GM11168 (cell line): ENCODE measurements at regions not wholly inside any gene's neighbourhood (a gene's known extent, or its start where the extent isn't known, plus 50 kb on each side); places are given as distances from the start of the nearest gene placed in this dataset.
"Not testable (repeated sequence)": the region's sequence is repeated elsewhere in the genome, so short reads cannot be mapped to it uniquely, and the experiment has no call there.

Experiments
- in situ Hi-C: fragments of 300-500 bp; cut with MboI; formaldehyde crosslinking; loops from one replicate; pipeline ENCODE4 v1.12.0; 2022; ENCODE audit warnings: low sequenced_read_pairs; ENCODE audit not compliant: unreplicated experiment

DNA sequence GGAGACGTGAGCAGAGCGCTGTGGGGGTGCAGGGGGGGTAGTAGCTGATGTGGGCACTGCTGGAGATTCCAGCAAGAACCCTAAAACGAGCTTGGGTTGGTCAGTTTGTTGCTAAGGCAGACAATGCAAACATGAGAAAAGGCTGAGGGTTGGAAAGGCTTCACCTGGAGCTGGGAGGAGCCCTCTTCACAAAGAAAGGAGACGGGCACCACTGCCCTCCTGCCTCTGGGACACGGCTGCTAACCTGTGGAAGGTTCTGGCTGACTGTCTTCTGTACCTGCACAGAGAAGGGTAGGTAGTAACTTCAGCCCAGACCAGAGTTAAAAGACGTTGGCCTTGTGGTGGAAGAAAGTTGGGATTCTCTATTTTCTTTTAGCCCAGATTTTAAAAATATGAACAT, 108.7 kb downstream of the SUCLA2 start:
- in situ Hi-C loops = no loop called here

DNA sequence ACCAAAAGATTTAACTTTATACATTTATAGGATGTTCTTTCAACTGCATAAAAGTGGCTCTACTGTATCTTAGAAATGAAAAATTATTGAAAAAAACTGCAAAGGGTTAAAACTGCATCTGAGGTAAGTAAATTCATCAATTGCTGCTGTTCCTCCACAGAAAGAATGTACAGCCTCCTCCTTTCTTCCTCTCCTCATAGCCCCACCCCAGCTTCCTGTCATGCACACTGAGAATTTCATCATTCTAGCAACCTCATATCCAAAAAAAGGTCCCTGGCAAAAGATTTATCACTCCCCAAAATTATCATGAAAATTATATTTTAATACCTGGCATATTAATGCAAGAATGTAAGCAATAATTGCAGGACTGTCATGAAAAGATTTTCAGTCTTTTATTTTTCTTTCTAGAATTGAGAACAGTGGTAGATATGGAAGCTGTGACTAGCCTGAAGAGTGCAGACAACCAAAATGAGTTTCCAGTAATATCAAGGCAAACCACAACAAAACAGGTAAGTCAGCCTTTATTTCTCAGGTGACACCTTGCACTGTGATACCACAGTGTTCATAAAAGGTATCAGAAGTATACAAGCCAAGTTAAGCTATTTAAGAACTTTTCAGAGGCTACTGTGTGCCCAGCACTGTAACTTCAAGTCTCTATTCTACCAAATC, 110.8 kb downstream of the SUCLA2 start:
- in situ Hi-C loops = no loop called here

DNA sequence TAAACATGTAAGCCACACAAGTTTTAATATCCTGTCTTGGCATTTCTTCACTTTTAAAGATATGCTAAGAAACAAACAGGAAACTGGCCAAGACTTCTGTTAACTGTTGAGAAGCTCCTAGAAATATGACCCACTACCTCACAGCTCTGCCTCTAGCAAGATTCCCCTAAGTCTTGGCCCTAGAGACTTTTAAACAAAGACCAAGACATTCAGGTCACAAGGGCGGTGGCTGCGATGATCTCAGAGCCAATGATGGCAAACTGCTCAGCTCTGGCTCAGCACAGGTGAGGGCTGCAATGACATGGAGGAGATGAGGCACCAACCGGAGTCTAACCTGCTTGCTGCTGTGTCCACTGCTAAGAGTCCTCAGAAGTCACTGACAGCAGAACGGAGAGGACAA, 114.8 kb downstream of the SUCLA2 start:
- in situ Hi-C loops = no loop called here

DNA sequence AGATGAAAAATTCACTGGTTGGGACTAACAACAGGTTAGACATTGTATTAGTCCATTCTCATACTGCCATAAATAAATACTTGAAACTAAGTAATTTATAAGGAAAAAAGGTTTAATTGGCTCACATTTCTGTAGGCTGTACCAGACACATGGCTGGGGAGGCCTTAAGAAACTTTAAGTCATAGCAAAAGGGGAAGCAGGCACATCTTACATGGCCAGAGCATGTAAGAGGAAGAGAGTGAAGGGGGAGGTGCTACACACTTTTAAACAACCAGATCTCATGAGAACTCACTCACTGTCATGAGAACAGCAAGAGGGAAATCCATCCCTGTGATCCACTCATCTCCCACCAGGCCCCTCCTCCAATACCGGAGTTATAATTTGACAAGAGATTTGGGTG, 125.9 kb downstream of the SUCLA2 start:
- in situ Hi-C loops = no loop called here

DNA sequence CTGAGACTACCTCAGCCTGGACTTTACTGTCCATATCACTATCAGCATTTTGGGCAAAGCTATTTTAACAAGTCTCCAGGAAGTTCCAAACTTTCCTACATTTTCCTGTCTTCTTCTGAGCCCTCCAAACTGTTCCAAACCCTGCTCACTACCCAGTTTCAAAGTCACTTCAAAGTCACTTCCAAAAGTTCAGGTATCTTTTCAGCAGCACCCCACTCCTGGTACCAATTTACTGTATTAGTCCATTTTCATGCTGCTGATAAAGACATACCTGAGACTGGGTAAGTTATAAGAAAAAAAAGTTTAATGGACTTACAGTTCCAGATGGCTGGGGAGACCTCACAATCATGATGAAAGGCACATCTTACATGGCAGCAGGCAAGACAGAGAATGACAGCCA, 127.1 kb downstream of the SUCLA2 start:
- in situ Hi-C loops = not testable (repeated sequence)

DNA sequence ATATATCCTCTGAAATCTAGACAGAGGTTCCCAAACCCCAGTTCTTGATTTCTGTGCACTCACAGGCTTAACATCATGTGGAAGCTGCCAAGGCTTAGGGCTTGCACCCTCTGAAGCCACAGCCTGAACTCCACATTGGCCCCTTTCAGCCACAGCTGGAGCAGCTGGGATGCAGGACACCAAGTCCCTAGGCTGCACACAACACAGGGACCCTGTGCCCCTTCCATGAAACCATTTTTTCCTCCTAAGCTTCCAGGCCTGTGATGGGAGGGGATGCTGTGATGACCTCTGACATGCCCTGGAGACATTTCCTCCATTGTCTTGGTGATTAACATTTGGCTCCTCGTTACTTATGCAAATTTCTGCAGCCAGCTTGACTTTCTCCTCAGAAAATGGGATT, 127.8 kb downstream of the SUCLA2 start:
- in situ Hi-C loops = not testable (repeated sequence)

DNA sequence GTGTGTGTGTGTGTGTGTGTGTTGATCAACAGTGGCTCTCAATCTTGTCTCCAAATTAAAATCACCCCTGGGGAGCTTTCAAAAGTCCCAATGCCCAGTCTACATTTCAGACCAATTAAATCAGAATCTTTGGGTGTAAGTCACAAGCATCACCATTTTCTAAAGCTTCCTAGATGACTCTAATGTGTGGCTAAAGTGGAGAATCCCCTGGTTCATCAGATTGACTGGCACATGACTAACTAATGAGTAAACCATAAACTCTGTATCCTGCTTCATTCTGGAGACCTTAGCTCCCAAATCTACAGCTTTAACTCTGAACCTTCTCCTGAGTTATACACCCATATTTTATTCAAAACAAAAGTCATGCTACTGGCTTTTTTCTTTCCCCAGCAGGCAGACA, 131.3 kb downstream of the SUCLA2 start:
- in situ Hi-C loops = no loop called here

DNA sequence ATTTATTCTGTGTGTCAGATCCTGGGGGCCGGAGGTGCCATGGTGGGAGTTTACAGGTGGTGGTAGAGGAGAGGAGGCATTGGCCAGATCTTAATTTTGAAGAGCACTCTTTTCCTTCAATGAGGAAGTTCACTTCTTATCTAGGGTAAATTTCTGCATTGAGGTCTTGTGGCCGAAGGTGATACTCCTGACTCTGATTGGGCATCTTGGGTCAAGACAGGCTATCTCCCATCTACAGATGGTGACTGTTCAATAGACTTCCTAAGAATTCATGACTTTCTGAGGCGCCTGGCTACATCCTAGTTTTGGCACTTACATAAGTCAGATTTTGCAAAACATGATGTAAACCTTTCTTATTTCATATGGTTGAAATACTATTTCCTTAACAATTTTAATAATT, 135.2 kb downstream of the SUCLA2 start:
- in situ Hi-C loops = no loop called here

DNA sequence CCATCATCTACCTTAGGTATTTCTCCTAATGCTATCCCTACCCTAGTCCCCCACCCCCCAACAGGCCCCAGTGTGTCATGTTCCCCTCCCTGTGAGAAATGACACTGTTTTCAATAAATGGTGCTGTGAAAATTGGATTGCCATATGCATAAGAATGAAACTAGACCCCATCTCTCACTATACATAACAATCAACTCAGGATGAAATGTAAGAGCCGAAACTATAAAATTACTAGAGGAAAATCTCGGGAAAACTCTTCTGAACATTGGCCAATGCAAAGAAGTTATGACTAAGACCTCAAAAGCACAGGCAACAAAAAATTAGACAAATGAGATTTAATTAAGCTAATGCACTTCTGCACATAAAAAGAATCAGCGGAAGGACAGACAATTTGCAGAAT, 138.2 kb downstream of the SUCLA2 start:
- in situ Hi-C loops = no loop called here

DNA sequence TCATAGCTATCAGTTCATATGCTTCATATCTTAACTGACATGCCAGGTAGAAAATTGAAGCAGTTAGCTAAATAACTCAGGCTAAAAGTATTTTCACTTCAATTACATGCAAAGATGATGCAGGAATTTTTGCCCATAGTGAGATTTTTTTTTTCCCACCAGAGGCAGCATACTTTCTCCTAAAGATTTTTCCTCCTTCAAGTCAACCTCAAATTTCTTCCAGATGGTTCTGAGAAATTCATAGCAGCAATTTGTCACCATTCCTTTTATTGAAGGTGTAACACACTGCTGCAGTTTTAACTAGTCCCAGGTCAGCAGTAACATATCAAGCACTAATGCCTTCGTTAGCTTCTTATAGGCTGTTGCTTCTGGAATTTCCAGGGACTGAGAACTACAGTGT, 141.9 kb downstream of the SUCLA2 start:
- in situ Hi-C loops = no loop called here

DNA sequence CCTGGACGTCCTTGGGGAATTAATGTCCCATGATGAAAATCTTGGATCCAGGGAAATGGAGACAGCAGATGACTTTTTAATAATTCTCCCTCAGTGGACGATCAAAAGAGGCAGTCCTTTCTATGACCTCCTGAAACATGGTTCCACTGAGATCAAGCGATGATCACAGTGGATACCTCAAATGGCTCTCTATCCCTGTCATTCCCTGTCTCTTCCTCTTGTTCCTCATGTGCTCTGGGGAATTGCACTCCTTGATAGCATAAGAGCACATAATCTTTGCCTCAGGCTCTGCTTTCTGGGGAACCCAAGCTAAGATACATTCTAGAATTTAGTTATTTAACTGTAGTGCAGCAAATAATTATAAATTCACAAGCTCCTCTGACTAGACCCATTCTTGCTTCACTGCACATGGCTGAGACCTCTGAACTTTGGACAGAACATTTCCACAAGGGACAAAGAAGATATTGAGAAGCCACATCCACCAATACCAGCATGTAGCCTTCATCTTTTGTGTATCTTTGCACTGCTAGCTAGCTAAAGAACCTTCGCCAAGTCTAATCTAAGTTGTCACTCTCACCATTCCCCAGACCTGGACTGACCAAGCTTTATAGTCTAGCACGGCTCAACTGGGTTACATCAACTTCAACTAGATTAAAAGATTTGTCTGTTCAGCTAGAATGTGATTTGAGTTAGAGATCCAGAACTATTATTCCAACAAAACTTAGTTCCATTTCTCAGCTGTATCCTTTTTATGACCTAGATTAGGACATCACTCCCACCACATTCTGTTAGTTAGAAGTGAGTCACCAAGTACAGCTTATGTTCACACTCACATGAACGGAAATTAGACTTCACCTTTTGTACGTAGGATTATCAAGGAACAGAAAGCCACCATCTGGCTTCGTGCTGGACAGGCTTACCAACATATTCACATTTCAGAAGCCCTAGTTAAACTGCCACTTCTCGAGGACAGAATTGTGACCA, 142.7 kb downstream of the SUCLA2 start:
- in situ Hi-C loops = no loop called here

DNA sequence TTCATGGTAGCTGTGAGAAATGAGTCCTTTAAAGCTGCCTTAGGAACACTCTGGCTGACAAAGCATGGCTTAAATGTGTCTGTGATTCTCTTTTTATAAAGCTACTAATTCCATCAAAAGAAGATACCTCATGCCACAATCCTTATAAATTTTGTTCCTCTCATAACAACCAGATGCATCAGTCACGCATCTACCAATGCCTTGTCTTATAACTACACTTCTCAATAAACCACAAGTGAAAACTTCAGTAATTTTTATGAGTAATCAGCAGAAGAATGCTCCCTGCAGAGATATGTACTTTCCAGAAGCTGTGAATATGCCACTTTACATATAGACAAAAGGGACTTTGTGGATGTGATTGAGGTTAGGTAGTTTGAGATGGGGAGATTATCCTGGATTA, 147.8 kb downstream of the SUCLA2 start:
- in situ Hi-C loops = no loop called here

DNA sequence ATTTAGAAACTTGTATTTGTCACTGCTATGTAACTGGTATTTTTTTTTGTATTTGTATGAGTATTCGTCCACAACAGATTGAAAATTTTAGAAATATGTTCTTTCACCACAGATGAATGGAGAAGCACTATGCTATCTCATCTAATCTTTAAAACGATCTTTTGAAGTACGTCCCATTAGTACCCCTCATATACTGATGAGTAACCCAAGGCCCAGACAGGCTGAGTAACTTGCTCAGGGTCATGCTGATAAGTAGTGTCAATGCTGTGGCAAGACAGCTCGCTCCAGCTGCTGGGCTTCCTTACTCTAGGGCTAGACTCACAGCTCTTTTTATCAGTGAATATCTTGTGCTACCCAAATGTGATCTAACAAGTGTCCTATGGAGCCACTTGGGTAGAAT, 154.2 kb downstream of the SUCLA2 start:
- in situ Hi-C loops = no loop called here

DNA sequence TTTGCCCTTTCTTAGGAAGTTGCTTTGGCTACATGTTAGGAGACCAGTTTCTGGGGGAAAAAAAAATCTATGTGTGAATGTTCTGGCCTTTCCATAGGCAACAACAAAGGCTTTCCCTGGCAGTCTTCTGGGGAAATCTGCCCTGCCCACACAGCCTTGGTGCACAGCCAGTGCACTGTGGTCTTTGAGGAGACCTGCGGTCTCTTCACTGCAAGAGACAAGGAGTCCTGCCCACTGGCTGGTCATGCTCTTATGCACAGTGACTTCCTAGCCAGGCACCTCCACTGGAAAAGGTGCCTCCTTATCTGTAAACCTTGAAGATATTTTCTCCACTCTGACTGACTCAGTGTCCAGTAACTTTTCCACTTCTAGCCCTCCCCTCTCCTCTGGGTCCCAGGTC, 155.1 kb downstream of the SUCLA2 start:
- in situ Hi-C loops = no loop called here

DNA sequence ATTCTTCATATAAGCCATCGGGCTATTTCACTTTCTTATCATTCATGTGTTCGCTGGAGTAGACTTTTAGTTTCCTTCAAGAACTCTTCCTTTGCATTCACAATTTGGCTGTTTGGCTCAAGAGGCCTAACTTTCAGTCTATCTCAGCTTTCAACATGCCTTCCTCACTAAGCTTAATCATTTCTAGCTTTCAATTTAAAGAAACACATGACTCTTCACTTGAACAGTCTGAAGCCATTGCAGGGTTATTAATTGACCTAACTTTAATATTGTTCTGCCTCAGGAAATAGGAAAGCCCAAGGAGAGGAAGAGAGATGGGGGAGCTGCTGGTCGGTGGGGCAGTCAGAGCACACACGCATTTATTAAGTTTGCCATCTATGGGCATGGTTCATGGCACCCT, 158.1 kb downstream of the SUCLA2 start:
- in situ Hi-C loops = no loop called here

DNA sequence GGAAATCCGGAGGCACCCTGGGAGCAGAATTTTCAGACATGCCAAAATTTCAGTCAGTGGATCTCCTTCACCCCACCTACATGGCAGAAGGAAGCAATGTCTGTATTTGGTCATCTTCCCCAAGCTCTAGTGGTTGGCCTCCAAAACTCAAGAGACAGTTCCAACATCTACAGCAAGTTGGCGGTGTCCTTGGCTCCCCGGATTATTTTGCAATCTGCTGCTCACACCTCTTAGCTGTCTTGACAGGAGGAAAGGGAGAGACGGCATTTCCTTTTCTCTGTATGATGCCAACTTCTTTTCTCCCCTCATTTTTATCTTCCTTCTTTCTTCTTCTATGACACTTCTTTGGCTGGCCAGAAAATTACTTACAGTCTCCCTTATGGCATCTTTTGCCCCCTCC, 159.9 kb downstream of the SUCLA2 start:
- in situ Hi-C loops = no loop called here

DNA sequence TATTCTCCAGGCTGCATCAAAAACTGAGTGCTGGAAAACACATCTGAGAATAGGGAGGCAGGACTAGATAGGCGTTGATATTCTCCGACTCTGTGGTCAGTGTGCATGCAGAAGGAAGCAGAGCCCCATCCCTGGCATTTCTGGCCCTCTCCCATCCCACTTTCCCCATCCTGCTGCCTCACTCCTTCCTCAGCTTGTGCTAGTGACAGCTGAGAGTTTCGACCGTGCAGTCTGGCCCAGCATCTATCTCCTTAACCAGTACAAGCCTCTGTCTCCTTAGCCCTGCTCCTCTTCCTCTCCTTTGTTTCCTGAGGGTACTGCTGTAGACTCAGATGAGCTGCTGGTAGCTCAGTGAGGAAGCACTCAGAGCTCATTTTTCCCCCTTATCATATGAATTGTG, 163.2 kb downstream of the SUCLA2 start:
- in situ Hi-C loops = no loop called here

DNA sequence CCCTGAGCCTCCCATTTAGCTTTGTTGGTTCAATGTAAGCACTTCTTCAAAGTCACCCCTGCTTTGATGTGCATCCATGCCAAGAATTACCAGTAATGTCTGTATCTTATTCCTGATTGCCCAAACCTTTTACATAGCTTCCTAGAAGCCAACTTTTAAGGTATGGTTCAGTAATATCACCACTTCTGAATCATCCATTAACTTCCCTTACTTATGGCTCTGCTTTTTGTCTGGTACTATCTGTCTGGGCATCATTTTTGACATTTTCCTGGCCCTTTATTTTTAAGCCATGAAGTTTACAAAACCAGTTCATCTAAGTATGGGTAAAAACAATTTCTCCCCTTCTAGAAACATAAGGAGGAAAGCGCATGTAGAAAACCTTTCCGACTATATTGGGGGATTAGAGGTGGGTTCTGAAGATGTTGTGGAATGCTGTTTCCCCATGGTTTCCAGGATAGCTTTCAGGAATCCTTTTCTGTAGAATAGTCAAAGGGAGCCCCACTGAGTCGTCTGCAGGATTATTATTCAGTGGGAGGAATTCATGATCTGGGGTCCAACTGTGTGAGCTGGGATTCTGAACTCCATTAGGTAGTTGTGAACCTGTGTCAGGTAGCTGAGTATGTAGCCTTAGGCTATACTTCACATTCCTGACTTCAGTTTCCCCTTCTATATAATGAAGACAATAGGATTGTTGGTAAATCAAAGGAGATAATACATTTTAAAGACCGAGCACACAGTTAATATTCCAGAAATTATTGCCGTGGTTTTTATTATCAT, 163.8 kb downstream of the SUCLA2 start:
- in situ Hi-C loops = no loop called here

DNA sequence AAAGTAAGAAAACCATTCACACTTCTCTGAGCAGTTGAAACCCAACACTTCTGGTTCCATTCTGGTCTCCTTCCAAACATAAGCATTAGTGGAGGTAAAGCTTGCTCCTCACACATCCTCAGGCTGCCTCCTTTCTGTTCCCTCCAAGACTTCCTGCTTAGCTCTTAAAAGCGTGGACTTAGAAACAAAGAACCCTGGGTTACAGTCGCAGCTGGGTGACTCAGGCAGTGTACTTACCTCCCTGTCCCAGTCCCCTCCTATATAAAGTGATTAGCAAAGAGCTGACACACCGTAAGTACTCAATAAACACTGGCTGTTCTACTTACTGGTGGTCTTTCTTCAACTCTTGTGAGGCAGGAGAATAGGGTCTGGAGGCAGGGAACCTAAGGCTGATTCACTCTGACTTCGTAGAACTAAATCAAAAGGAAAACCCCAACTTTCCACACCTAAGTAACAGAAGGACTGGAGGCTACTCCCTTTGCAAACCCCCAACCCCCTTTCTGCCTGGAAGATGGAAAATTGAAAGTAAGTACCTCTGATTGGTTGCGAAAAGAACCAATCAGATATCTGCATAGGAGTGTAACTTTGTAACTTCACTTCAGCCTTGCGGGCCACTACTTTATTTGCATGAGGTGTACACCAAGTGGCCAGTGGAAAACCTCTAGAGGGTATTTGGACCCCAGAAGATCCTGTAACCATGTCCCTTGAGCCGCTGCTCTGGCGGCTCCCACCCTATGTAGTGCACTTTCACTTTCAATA, 165.4 kb downstream of the SUCLA2 start:
- in situ Hi-C loops = no loop called here

DNA sequence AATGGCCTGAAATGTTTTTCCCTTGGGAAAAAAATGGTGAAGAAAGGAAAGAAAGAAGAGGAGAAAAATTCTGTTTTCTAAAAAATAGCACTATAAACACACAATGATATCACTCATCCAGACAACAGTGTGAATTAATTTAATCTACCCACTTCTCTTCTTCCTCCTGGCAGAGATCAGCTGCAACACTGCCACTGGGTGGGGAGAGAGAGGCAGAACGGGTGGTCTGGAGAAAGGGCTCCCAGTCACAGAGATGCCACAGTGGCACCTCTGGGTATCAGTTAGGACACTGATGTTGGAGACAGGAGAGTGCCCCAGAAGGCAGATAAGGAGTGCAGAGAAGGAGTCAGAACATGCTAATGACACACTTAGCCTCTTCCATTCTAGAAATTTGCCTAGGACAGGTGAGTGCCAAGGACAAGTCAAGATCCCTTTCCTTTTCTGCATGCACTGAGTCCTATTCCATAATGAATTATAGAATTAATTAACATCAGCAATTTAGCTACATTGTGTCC, 168.6 kb downstream of the SUCLA2 start:
- in situ Hi-C loops = no loop called here
